ENCODE measurements at regions not wholly inside any gene's neighbourhood (a gene's known extent, or its start where the extent isn't known, plus 50 kb on each side); places are given as distances from the start of the nearest gene placed in this dataset.

DNA sequence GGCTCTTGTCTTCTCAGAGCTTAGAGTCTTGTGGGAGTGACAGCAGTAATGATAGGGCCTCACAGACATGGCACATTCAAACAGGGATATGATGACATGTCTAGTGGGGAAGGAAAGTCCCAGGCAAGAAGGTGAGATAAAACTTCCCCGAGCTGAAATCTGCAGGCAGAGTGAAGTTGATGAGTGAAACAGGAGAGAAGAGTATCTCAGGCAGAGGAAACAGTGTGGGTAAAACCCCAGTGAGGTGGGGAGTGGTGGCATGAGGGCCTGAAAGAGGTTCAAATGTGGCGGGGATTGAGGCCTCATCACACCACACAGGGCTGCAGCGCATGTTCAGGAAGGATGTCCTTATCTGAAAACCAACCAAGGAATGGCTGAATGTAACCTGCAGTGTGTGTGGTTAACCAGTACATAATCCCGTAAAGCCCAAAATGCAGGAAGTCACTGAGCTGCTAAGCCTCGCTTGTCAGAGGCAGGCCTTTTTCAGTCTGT lies 153.8 kb upstream of the E2F8 start:
- TF ChIP-seq REST (IDR thresholded peaks at IDR 0.05; ENCODE audit: insufficient read depth in 1 of 2, low read depth in 2 of 2, low read length in 2 of 2) (no peak), SIN3A (IDR thresholded peaks at IDR 0.05; ENCODE audit: borderline replicate concordance, insufficient read depth, low read length) (no peak), POLR2AphosphoS5 (IDR thresholded peaks at IDR 0.05; ENCODE audit: low read depth, low read length) (no peak)

Data from PFSK-1 (cell line).